IMR-90 (cell line): ENCODE measurements at regions not wholly inside any gene's neighbourhood (a gene's known extent, or its start where the extent isn't known, plus 50 kb on each side); places are given as distances from the start of the nearest gene placed in this dataset.

Source experiments
- ATAC-seq: fragments of 200-7000 bp; cut with Tn5 transposase; 2 replicates; pipeline ENCODE4 v1.9.1; 2020; ENCODE audit warnings: low read depth, mild to moderate bottlenecking, moderate library complexity
- BruUV-seq: library from RNA; stranded (reverse); fragments of 400-500 nt; replicated peaks from 2 replicates; lab custom pipeline; 2021; lab: Mats Ljungman, UMichigan
- CTCF ChIA-PET: fragments of 300-600 bp; formaldehyde crosslinking; extraction: SDS; loops from one replicate; lab custom pipeline; 2021; ENCODE audit warnings: antibody characterized with exemption; lab: Yijun Ruan, JAX
- POLR2A ChIA-PET: fragments of 300-600 bp; sonication (Branson Sonifier 250); formaldehyde crosslinking; loops from one replicate; lab custom pipeline; 2022; ENCODE audit warnings: antibody characterized with exemption; ENCODE audit not compliant: unreplicated experiment; lab: Charles Lee
- DNase-seq: peaks from one replicate; pipeline ENCODE4 v3.0.0; 2013
- H2AFZ ChIP-seq: replicated peaks from 2 replicates; pipeline ENCODE3; 2013; ENCODE audit warnings: low read length, mild to moderate bottlenecking; ENCODE audit not compliant: poor library complexity
- H2AK5ac ChIP-seq: 2 replicates; pipeline ENCODE4 v1.6.1; 2013; ENCODE audit warnings: low read depth, low read length, inconsistent platforms
- H2AK9ac ChIP-seq: replicated peaks from 2 replicates; pipeline ENCODE3; 2013; ENCODE audit warnings: mild to moderate bottlenecking, low read depth, low read length, moderate library complexity; ENCODE audit not compliant: poor library complexity
- H2BK120ac ChIP-seq: 2 replicates; pipeline ENCODE4 v1.6.1; 2013; ENCODE audit warnings: low read depth, low read length, inconsistent platforms
- H2BK15ac ChIP-seq: 3 replicates; pipeline ENCODE4 v1.6.1; 2013; ENCODE audit warnings: low read depth, low read length, inconsistent platforms
- H2BK20ac ChIP-seq: 2 replicates; pipeline ENCODE4 v1.6.1; 2013; ENCODE audit warnings: low read depth, mild to moderate bottlenecking, inconsistent platforms, low read length, moderate library complexity
- H2BK5ac ChIP-seq: 2 replicates; pipeline ENCODE4 v1.6.1; 2013; ENCODE audit warnings: mild to moderate bottlenecking, low read depth, low read length, inconsistent platforms; ENCODE audit not compliant: poor library complexity, severe bottlenecking
- H3K14ac ChIP-seq: replicated peaks from 2 replicates; pipeline ENCODE4 v1.6.1; 2013; ENCODE audit warnings: low read depth, low read length, inconsistent platforms
- H3K18ac ChIP-seq: 2 replicates; pipeline ENCODE4 v1.6.1; 2013; ENCODE audit warnings: low read depth, low read length, control low read depth
- H3K23ac ChIP-seq: 2 replicates; pipeline ENCODE4 v1.6.1; 2013; ENCODE audit warnings: low read depth, low read length, inconsistent platforms
- H3K27ac ChIP-seq: 2 replicates; pipeline ENCODE4 v1.5.1; 2013; ENCODE audit warnings: mild to moderate bottlenecking, control low read depth, low read length; ENCODE audit not compliant: insufficient read depth
- H3K27me3 ChIP-seq: 2 replicates; pipeline ENCODE4 v1.6.1; 2013; ENCODE audit warnings: low read length; ENCODE audit not compliant: control insufficient read depth, insufficient read depth
- H3K36me3 ChIP-seq: 2 replicates; pipeline ENCODE4 v1.6.1; 2013; ENCODE audit warnings: low read length, mixed read lengths; ENCODE audit not compliant: control insufficient read depth, insufficient read depth
- H3K4ac ChIP-seq: 2 replicates; pipeline ENCODE4 v1.6.1; 2013; ENCODE audit warnings: low read depth, low read length, inconsistent platforms
- H3K4me1 ChIP-seq: 2 replicates; pipeline ENCODE4 v1.6.1; 2013; ENCODE audit warnings: low read length, mixed read lengths; ENCODE audit not compliant: control insufficient read depth, insufficient read depth
- H3K4me2 ChIP-seq: 2 replicates; pipeline ENCODE4 v1.6.1; 2013; ENCODE audit warnings: low read depth, mild to moderate bottlenecking, control low read depth, low read length, moderate library complexity
- H3K4me3 ChIP-seq: 2 replicates; pipeline ENCODE4 v1.5.1; 2013; ENCODE audit warnings: low read depth, mild to moderate bottlenecking, control low read depth, low read length, moderate library complexity; ENCODE audit not compliant: insufficient read depth
- H3K56ac ChIP-seq: 2 replicates; pipeline ENCODE4 v1.6.1; 2013; ENCODE audit warnings: low read length, inconsistent platforms; ENCODE audit not compliant: insufficient read depth; ENCODE audit errors: extremely low read depth
- H3K79me1 ChIP-seq, 2 experiments: 2 replicates each; pipeline ENCODE4 v1.6.1; 2013; ENCODE audit warnings: low read length in 2 of 2, inconsistent platforms in 1 of 2, low read depth in 1 of 2
- H3K9ac ChIP-seq: 2 replicates; pipeline ENCODE4 v1.6.1; 2013; ENCODE audit warnings: low read depth, low read length, control low read depth
- H3K9me1 ChIP-seq: 2 replicates; pipeline ENCODE4 v1.6.1; 2013; ENCODE audit warnings: low read length, inconsistent platforms; ENCODE audit not compliant: insufficient read depth
- H3K9me3 ChIP-seq: 2 replicates; pipeline ENCODE4 v1.6.1; 2013; ENCODE audit warnings: low read length; ENCODE audit not compliant: control insufficient read depth, insufficient read depth
- H4K20me1 ChIP-seq: 2 replicates; pipeline ENCODE4 v1.6.1; 2013; ENCODE audit warnings: low read length, inconsistent platforms; ENCODE audit not compliant: insufficient read depth
- H4K5ac ChIP-seq: 2 replicates; pipeline ENCODE4 v1.6.1; 2013; ENCODE audit warnings: mild to moderate bottlenecking, low read depth, low read length, control low read depth
- H4K8ac ChIP-seq, 2 experiments: 2 replicates each; pipeline ENCODE4 v1.6.1; 2013; ENCODE audit warnings: low read depth in 2 of 2, low read length in 2 of 2, control low read depth in 1 of 2, inconsistent platforms in 1 of 2
- H4K91ac ChIP-seq: 2 replicates; pipeline ENCODE4 v1.6.1; 2013; ENCODE audit warnings: low read depth, low read length, inconsistent platforms; ENCODE audit not compliant: insufficient read depth
- MXI1 ChIP-seq: IDR thresholded peaks from 2 replicates; pipeline ENCODE4 v1.6.1; 2012; ENCODE audit warnings: low read depth, mild to moderate bottlenecking, low read length, moderate library complexity, borderline replicate concordance
- SMC3 ChIP-seq: fragments of 150-350 bp; IDR thresholded peaks from 2 replicates; pipeline ENCODE4 v1.6.1; 2016; ENCODE audit warnings: low read depth, mild to moderate bottlenecking, antibody characterized with exemption, low read length, moderate library complexity
- WGBS, 2 experiments: methylation state at CpG; one replicate each; pipeline versions ENCODE4 v1.1.5 to v1.1.7; 2013; ENCODE audit warnings: missing lambda C conversion rate in 2 of 2; ENCODE audit not compliant: insufficient read length in 1 of 2; ENCODE audit errors: extremely low coverage in 2 of 2; 5-methylcytosine and 5-hydroxymethylcytosine counted together
- dilution Hi-C: fragments of 300-500 bp; cut with HindIII; formaldehyde crosslinking; loops from one replicate; pipeline ENCODE4 v1.14.3; 2018; ENCODE audit warnings: low sequenced_read_pairs; ENCODE audit not compliant: unreplicated experiment
- in situ Hi-C: fragments of 300-500 bp; cut with MboI; formaldehyde crosslinking; loops from 3 replicates; pipeline ENCODE4 v1.14.3; 2019; ENCODE audit warnings: low sequenced_read_pairs, inconsistent platforms, mixed read lengths
- intact Hi-C: fragments of 100-400 bp; cut with micrococcal nuclease; formaldehyde crosslinking; loops from 2 replicates; pipeline ENCODE4 v1.10.0; 2022
- TF ChIP-seq, protein P1 (sequence below): fragments of 150-350 bp; IDR thresholded peaks from 2 replicates; pipeline ENCODE4 v1.6.1; 2017; ENCODE audit warnings: mild to moderate bottlenecking, antibody characterized with exemption, low read length, low read depth

- no peak overlapping the region for H4K5ac ChIP-seq
- H3K18ac ChIP-seq: no peak overlapping the region
- no peak overlapping the region for H4K91ac ChIP-seq
- no peaks in the 10 kb centered on the region for H3K4me1 ChIP-seq
- no peak for TF ChIP-seq SMC3
- TF ChIP-seq, protein P1, sequence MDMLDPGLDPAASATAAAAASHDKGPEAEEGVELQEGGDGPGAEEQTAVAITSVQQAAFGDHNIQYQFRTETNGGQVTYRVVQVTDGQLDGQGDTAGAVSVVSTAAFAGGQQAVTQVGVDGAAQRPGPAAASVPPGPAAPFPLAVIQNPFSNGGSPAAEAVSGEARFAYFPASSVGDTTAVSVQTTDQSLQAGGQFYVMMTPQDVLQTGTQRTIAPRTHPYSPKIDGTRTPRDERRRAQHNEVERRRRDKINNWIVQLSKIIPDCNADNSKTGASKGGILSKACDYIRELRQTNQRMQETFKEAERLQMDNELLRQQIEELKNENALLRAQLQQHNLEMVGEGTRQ: no peak
- no peak for TF ChIP-seq MXI1
- dilution Hi-C loops (no loop called here), in situ Hi-C loops (no loop called here), intact Hi-C loops (loop anchor here (5.0 kb wide), 1 partner anchor 50 kb away; no protein-coding TSS in a partner anchor)
- H3K4me3 ChIP-seq: no peak overlapping the region
- no peak overlapping the region for H2BK120ac ChIP-seq
- no peaks in the 10 kb centered on the region for H3K36me3 ChIP-seq
- H3K27me3 ChIP-seq: no peaks in the 10 kb centered on the region
- ChIA-PET CTCF (no interaction called here), POLR2A (no interaction called here)
- H3K23ac ChIP-seq: no peak overlapping the region
- H3K56ac ChIP-seq: no peak overlapping the region
- H3K9ac ChIP-seq: no peak overlapping the region
- H2AK9ac ChIP-seq: no peak overlapping the region
- no TSS peak for BruUV-seq
- no peak overlapping the region for H2BK20ac ChIP-seq
- no CpG with 5 or more reads among the region's 2 CpGs for WGBS, 2 experiments
- no peaks in the 10 kb centered on the region for H3K9me1 ChIP-seq
- no peak overlapping the region for H3K4me2 ChIP-seq
- no peak overlapping the region for H2AK5ac ChIP-seq
- no peaks in the 10 kb centered on the region for H4K20me1 ChIP-seq
- no peak overlapping the region for H3K4ac ChIP-seq
- ATAC-seq (no peak), DNase-seq (no peak)
- H3K9me3 ChIP-seq: no peaks in the 10 kb centered on the region; the same call in 1 of the 2 replicates
- no peak overlapping the region for H2BK5ac ChIP-seq
- no peak overlapping the region for H2AFZ ChIP-seq
- H3K27ac ChIP-seq: no peak overlapping the region
- H3K14ac ChIP-seq: no peak overlapping the region
- H2BK15ac ChIP-seq: no peak overlapping the region
- H3K79me1 ChIP-seq: no peaks in the 10 kb centered on the region
- H4K8ac ChIP-seq: no peak overlapping the region
Observed at GRCh38 chrX:6962006-6962355, 185.5 kb upstream of the STS start.
